GM12878 (cell line): ENCODE measurements at regions not wholly inside any gene's neighbourhood (a gene's known extent, or its start where the extent isn't known, plus 50 kb on each side); places are given as distances from the start of the nearest gene placed in this dataset.

Source experiments
- ATAC-seq: fragments of 200-7000 bp; cut with Tn5 transposase; 3 replicates; pipeline ENCODE4 v1.9.1; 2020; ENCODE audit warnings: mild to moderate bottlenecking, moderate library complexity
- BruUV-seq: library from RNA; stranded (reverse); fragments of 400-500 nt; replicated peaks from 2 replicates; lab custom pipeline; 2021; lab: Mats Ljungman, UMichigan
- CTCF ChIA-PET: fragments of 300-600 bp; sonication (Branson Sonifier 250); formaldehyde crosslinking; extraction: SDS; loops from one replicate; lab custom pipeline; 2021; ENCODE audit warnings: inconsistent platforms; lab: Yijun Ruan, JAX
- POLR2A ChIA-PET: fragments of 350-600 bp; formaldehyde crosslinking; extraction: SDS; loops from one replicate; lab custom pipeline; 2021; ENCODE audit warnings: inconsistent platforms; lab: Charles Lee
- RAD21 ChIA-PET: fragments of 300-600 bp; sonication (Branson Sonifier 250); formaldehyde crosslinking; loops from one replicate; lab custom pipeline; 2023; ENCODE audit warnings: antibody characterized with exemption; ENCODE audit not compliant: unreplicated experiment; lab: Charles Lee
- SMC1A ChIA-PET: fragments of 300-600 bp; sonication (Branson Sonifier 250); formaldehyde crosslinking; loops from one replicate; lab custom pipeline; 2023; ENCODE audit not compliant: unreplicated experiment, uncharacterized antibody; lab: Charles Lee
- DNase-seq: peaks from one replicate; pipeline ENCODE4 v3.0.0-alpha.2; 2011; ENCODE audit warnings: low read depth, low spot score
- FAIRE-seq: peaks from 3 replicates; lab custom pipeline; 2011; peaks lifted over from hg19 to GRCh38; lab: Jason Lieb, UNC
- H2AFZ ChIP-seq: 2 replicates; pipeline ENCODE4 v1.6.0; 2011; ENCODE audit warnings: low read depth, low read length, control low read depth; ENCODE audit not compliant: control insufficient read depth
- H3K27ac ChIP-seq: 2 replicates; pipeline ENCODE4 v1.5.1; 2011; ENCODE audit warnings: control low read depth; ENCODE audit not compliant: control insufficient read depth, insufficient read depth
- H3K27me3 ChIP-seq, 2 experiments: replicated peaks in 1 of 2; 2 replicates each; pipeline versions ENCODE4 v1.6.0 to v1.6.1; 2011; ENCODE audit warnings: low read length in 1 of 2; ENCODE audit not compliant: control insufficient read depth in 2 of 2, insufficient read depth in 2 of 2
- H3K36me3 ChIP-seq, 2 experiments: 2 replicates each; pipeline ENCODE4 v1.5.1; 2011; ENCODE audit warnings: low read length in 1 of 2; ENCODE audit not compliant: control insufficient read depth in 2 of 2, insufficient read depth in 2 of 2
- H3K4me1 ChIP-seq: 2 replicates; pipeline ENCODE4 v1.6.1; 2011; ENCODE audit warnings: mild to moderate bottlenecking, low read length, moderate library complexity, mixed read lengths; ENCODE audit not compliant: control insufficient read depth, insufficient read depth
- H3K4me2 ChIP-seq: 2 replicates; pipeline ENCODE4 v1.6.0; 2011; ENCODE audit warnings: control low read depth; ENCODE audit not compliant: control insufficient read depth, insufficient read depth
- H3K4me3 ChIP-seq: fragments of 200-600 bp; sonication (generic); 2 replicates; pipeline ENCODE4 v1.5.1; 2016
- H3K79me2 ChIP-seq: 2 replicates; pipeline ENCODE4 v1.6.0; 2011; ENCODE audit warnings: low read length; ENCODE audit not compliant: control insufficient read depth, insufficient read depth
- H3K9ac ChIP-seq: 2 replicates; pipeline ENCODE4 v1.8.0; 2011; ENCODE audit warnings: low read length, control low read depth, mixed read lengths; ENCODE audit not compliant: control insufficient read depth, insufficient read depth
- H3K9me3 ChIP-seq: replicated peaks from 3 replicates; pipeline ENCODE4 v1.5.1; 2011; ENCODE audit warnings: mild to moderate bottlenecking, low read length; ENCODE audit not compliant: control insufficient read depth, insufficient read depth
- H4K20me1 ChIP-seq: 2 replicates; pipeline ENCODE4 v1.6.0; 2011; ENCODE audit not compliant: control insufficient read depth, insufficient read depth
- ATF2 ChIP-seq: IDR thresholded peaks from 2 replicates; pipeline ENCODE4 v1.6.1; 2012; ENCODE audit warnings: low read length, inconsistent platforms
- BACH1 ChIP-seq: fragments of 450-650 bp; IDR thresholded peaks from 2 replicates; pipeline ENCODE4 v1.6.1; 2017; ENCODE audit warnings: mild to moderate bottlenecking, borderline replicate concordance
- CEBPZ ChIP-seq: fragments of 150-350 bp; IDR thresholded peaks from 2 replicates; pipeline ENCODE4 v1.6.1; 2016; ENCODE audit warnings: low read depth, low read length
- EGR1 ChIP-seq, 2 experiments: IDR thresholded peaks; 1 replicate in 1 of 2; 2 replicates in 1 of 2; pipeline ENCODE4 v1.6.1; 2011 to 2012; ENCODE audit warnings: low read depth in 2 of 2, low read length in 2 of 2, borderline replicate concordance in 1 of 2, mild to moderate bottlenecking in 1 of 2, moderate library complexity in 1 of 2
- JUND ChIP-seq: IDR thresholded peaks from 2 replicates; pipeline ENCODE4 v1.6.1; 2012; ENCODE audit warnings: low read depth, mild to moderate bottlenecking, low read length, improper control_type of control experiment, moderate library complexity
- LARP7 ChIP-seq: fragments of 450-650 bp; IDR thresholded peaks from 2 replicates; pipeline ENCODE4 v1.6.1; 2017; ENCODE audit warnings: mild to moderate bottlenecking
- MTA2 ChIP-seq: fragments of 450-650 bp; IDR thresholded peaks from 2 replicates; pipeline ENCODE4 v1.6.1; 2016; ENCODE audit warnings: low read depth, mild to moderate bottlenecking, moderate library complexity
- PRDM15 ChIP-seq: fragments of 450-650 bp; formaldehyde crosslinking; IDR thresholded peaks from 2 replicates; pipeline ENCODE4 v1.4.0; 2020; ENCODE audit warnings: mild to moderate bottlenecking, moderate library complexity
- SP1 ChIP-seq: IDR thresholded peaks from one replicate; pipeline ENCODE4 v1.6.1; 2011; ENCODE audit warnings: low read depth, low read length
- SREBF2 ChIP-seq: IDR thresholded peaks from 2 replicates; pipeline ENCODE4 v1.6.1; 2012; ENCODE audit warnings: mild to moderate bottlenecking, low read length
- ZSCAN29 ChIP-seq: fragments of 450-650 bp; IDR thresholded peaks from 2 replicates; pipeline ENCODE4 v1.6.1; 2017; ENCODE audit warnings: mild to moderate bottlenecking, moderate library complexity
- WGBS: methylation state at CpG from one replicate; pipeline ENCODE4 v1.1.6; 2016; ENCODE audit warnings: low lambda C conversion rate; ENCODE audit not compliant: insufficient replicate concordance, insufficient coverage; ENCODE audit errors: missing lambda C conversion rate; 5-methylcytosine and 5-hydroxymethylcytosine counted together
- in situ Hi-C: fragments of 300-500 bp; cut with MboI; formaldehyde crosslinking; loops from 9 replicates; pipeline ENCODE4 v1.14.3; 2018; ENCODE audit warnings: mixed read lengths
- intact Hi-C: fragments of 100-400 bp; cut with micrococcal nuclease; formaldehyde crosslinking; loops from one replicate; pipeline ENCODE4 v1.14.2; 2022; ENCODE audit not compliant: unreplicated experiment
- TF ChIP-seq, protein P1 (sequence below): IDR thresholded peaks from 2 replicates; pipeline ENCODE4 v1.6.1; 2012; ENCODE audit warnings: low read depth, low read length, improper control_type of control experiment

GRCh38 chr6:40708049-40708448 lies 120.9 kb upstream of the LRFN2 start:
- SMC1A ChIA-PET: no interaction called here
- RAD21 ChIA-PET: no interaction called here
- Histone ChIP-seq H3K4me2 (no peak overlapping the region), H3K4me1 (peaks cover 9% of the 10 kb centered on the region), H3K27ac (no peak overlapping the region), H3K36me3 (no peaks in the 10 kb centered on the region), H2AFZ (no peak overlapping the region), H3K9me3 (no peaks in the 10 kb centered on the region), H4K20me1 (no peaks in the 10 kb centered on the region; the same call in 1 of the 2 replicates), H3K9ac (no peak overlapping the region), H3K79me2 (no peaks in the 10 kb centered on the region), H3K4me3 (no peak overlapping the region), H3K27me3 (0 out of 4 replicates have a peak, but pooled peaks cover 0 to 2% of the 10 kb centered on the region in 2 experiments)
- 14% methylated on average over 4 of the region's 4 CpGs for WGBS
- CTCF ChIA-PET: no interaction called here
- FAIRE-seq (no peak), DNase-seq (no peak), ATAC-seq (no peak)
- intact Hi-C loops: no loop called here
- no TSS peak for BruUV-seq
- in situ Hi-C loops: no loop called here
- POLR2A ChIA-PET: no interaction called here
- TF ChIP-seq BACH1 (no peak), PRDM15 (CRISPR knock-in tag) (no peak), SP1 (no peak), ATF2 (no peak), MTA2 (no peak), JUND (no peak), SREBF2 (no peak), LARP7 (no peak), EGR1 (IDR thresholded peaks at IDR 0.05; ENCODE audit: borderline replicate concordance in 1 of 2, low read depth in 2 of 2, low read length in 2 of 2) (no peak), CEBPZ (no peak), ZSCAN29 (no peak)
- TF ChIP-seq, protein P1, sequence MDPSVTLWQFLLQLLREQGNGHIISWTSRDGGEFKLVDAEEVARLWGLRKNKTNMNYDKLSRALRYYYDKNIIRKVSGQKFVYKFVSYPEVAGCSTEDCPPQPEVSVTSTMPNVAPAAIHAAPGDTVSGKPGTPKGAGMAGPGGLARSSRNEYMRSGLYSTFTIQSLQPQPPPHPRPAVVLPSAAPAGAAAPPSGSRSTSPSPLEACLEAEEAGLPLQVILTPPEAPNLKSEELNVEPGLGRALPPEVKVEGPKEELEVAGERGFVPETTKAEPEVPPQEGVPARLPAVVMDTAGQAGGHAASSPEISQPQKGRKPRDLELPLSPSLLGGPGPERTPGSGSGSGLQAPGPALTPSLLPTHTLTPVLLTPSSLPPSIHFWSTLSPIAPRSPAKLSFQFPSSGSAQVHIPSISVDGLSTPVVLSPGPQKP: no peak
